ENCODE measurements at regions not wholly inside any gene's neighbourhood (a gene's known extent, or its start where the extent isn't known, plus 50 kb on each side); places are given as distances from the start of the nearest gene placed in this dataset.

- in situ Hi-C loops (cut with HindIII; ENCODE audit: low pct_ligation_motif_present, low sequenced_read_pairs), result no loop called here
- TF ChIP-seq, protein P1, sequence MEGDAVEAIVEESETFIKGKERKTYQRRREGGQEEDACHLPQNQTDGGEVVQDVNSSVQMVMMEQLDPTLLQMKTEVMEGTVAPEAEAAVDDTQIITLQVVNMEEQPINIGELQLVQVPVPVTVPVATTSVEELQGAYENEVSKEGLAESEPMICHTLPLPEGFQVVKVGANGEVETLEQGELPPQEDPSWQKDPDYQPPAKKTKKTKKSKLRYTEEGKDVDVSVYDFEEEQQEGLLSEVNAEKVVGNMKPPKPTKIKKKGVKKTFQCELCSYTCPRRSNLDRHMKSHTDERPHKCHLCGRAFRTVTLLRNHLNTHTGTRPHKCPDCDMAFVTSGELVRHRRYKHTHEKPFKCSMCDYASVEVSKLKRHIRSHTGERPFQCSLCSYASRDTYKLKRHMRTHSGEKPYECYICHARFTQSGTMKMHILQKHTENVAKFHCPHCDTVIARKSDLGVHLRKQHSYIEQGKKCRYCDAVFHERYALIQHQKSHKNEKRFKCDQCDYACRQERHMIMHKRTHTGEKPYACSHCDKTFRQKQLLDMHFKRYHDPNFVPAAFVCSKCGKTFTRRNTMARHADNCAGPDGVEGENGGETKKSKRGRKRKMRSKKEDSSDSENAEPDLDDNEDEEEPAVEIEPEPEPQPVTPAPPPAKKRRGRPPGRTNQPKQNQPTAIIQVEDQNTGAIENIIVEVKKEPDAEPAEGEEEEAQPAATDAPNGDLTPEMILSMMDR (IDR thresholded peaks at IDR 0.05; ENCODE audit: low read depth, low read length, missing control alignments), result no peak
- H3K27ac ChIP-seq, result no peak overlapping the region
- H3K4me3 ChIP-seq (ENCODE audit: low read depth, low read length), result no peak overlapping the region
- no peak for DNase-seq
- H3K27me3 ChIP-seq (replicated peaks), result no peaks in the 10 kb centered on the region
- no peaks in the 10 kb centered on the region for H3K36me3 ChIP-seq (replicated peaks)
Observed at GRCh38 chr15:54884312-54884711, 312.4 kb downstream of the RSL24D1 start.

GRCh38 chr15:54859982-54860381 lies 336.8 kb downstream of the RSL24D1 start:
- TF ChIP-seq, protein P1 (IDR thresholded peaks at IDR 0.05; ENCODE audit: low read depth, low read length, missing control alignments), result no peak
- Histone ChIP-seq H3K36me3 (replicated peaks) (no peaks in the 10 kb centered on the region), H3K27me3 (replicated peaks) (no peaks in the 10 kb centered on the region), H3K4me3 (ENCODE audit: low read depth, low read length) (no peak overlapping the region), H3K27ac (no peak overlapping the region)
- no peak for DNase-seq
- in situ Hi-C loops (cut with HindIII; ENCODE audit: low pct_ligation_motif_present, low sequenced_read_pairs), result no loop called here

DNA sequence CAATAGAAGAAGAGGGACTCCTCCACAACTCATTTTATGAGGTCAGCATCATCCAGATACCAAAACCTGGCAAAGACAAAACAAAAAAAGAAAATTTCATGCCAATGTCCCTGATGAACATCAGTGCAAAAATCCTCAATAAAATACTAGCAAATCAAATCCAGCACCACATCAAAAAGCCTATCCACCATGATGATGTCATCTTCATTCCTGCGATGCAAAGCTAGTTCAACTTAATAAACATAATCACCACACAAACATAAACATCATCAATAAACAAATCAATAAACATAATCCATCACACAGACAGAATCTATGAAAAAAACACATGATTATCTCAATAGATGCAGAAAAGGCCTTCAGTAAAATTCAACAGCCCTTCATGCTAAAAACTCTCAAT lies 342.1 kb downstream of the RSL24D1 start:
- TF ChIP-seq, protein P1 (IDR thresholded peaks at IDR 0.05; ENCODE audit: low read depth, low read length, missing control alignments), result no peak
- Histone ChIP-seq H3K4me3 (ENCODE audit: low read depth, low read length) (no peak overlapping the region), H3K27ac (no peak overlapping the region), H3K36me3 (replicated peaks) (no peaks in the 10 kb centered on the region), H3K27me3 (replicated peaks) (no peaks in the 10 kb centered on the region)
- no peak for DNase-seq
- in situ Hi-C loops (cut with HindIII; ENCODE audit: low pct_ligation_motif_present, low sequenced_read_pairs), result no loop called here

DNA sequence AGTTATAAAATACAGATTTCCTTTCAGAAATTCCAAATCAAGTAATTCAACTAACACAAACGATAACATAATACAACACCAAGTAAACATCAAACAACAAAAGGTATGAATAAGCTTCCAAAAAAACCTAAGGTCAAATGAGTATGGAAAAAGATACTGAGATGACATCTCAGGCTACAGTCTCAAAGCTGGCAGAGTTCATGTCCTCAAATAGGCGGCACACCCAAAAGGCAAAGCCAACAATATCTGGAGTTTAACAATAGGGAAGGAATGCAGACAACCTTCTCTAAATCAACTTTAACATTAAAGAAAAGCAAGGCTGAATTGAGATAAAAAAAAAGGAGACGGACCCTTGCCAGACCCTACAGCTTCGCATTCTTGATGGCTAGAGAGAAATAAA lies 346.6 kb downstream of the RSL24D1 start:
- in situ Hi-C loops (cut with HindIII; ENCODE audit: low pct_ligation_motif_present, low sequenced_read_pairs), result no loop called here
- Histone ChIP-seq H3K27me3 (replicated peaks) (no peaks in the 10 kb centered on the region), H3K4me3 (ENCODE audit: low read depth, low read length) (no peak overlapping the region), H3K27ac (no peak overlapping the region), H3K36me3 (replicated peaks) (no peaks in the 10 kb centered on the region)
- TF ChIP-seq, protein P1 (IDR thresholded peaks at IDR 0.05; ENCODE audit: low read depth, low read length, missing control alignments), result no peak
- DNase-seq, result no peak

- no peaks in the 10 kb centered on the region for H3K36me3 ChIP-seq (replicated peaks)
- H3K27ac ChIP-seq, result no peak overlapping the region
- in situ Hi-C loops (cut with HindIII; ENCODE audit: low pct_ligation_motif_present, low sequenced_read_pairs), result no loop called here
- no peak overlapping the region for H3K4me3 ChIP-seq (ENCODE audit: low read depth, low read length)
- TF ChIP-seq, protein P1 (IDR thresholded peaks at IDR 0.05; ENCODE audit: low read depth, low read length, missing control alignments), result no peak
- DNase-seq, result no peak
- no peaks in the 10 kb centered on the region for H3K27me3 ChIP-seq (replicated peaks)
Observed at GRCh38 chr15:54843006-54843405, 353.7 kb downstream of the RSL24D1 start.

DNA sequence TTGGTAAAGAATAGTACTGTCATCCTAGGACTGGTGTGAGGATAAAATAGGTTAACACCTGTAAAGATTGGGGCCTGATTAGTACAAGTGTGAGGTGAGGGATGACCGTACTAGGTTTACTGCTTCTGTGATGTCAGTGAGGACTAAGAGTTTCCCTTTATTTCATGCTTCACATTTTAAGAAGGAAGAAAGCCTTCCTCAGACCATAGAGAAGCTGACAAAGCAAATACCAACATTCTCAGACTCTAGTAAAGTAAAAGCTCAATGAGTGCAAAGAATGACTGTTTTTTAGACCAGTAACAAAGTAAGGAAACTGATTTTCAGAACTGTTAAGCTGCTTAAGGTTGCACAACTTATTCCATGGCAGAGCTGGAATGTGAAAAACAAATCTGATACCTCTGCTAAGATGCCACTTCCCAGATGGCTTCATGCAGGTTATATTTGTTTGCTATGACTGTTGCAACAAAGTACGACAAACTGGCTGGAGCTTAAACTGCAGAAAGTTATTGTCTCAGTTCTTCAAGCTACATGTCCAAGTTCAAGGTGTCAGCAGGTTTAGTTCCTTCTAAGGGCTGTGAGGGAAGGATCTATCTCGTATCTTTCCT lies 354.9 kb downstream of the RSL24D1 start:
- Histone ChIP-seq H3K27ac (no peak overlapping the region), H3K36me3 (replicated peaks) (no peaks in the 10 kb centered on the region), H3K4me3 (ENCODE audit: low read depth, low read length) (no peak overlapping the region), H3K27me3 (replicated peaks) (no peaks in the 10 kb centered on the region)
- no peak for DNase-seq
- TF ChIP-seq, protein P1 (IDR thresholded peaks at IDR 0.05; ENCODE audit: low read depth, low read length, missing control alignments), result no peak
- in situ Hi-C loops (cut with HindIII; ENCODE audit: low pct_ligation_motif_present, low sequenced_read_pairs), result no loop called here
